ENCODE measurements at regions not wholly inside any gene's neighbourhood (a gene's known extent, or its start where the extent isn't known, plus 50 kb on each side); places are given as distances from the start of the nearest gene placed in this dataset.

DNA sequence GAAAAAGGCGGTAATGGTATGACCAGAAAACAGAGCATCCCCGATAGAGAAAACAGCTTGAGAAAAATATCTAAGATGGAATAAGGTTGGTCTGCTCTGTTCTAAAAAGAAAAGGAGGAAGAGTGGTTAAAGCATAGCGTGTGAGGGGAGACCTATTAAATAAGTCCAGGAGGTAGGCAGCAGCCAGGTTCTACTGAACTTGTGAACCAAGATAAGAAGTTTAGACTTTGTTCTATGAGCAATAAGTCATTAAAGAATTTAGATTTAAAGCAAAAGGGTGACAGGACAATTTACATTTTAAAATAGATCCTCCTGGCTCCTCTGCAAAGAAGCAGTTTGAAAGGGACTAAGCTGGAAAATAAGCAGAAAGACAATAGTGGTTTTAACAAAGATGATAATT, 81.3 kb upstream of the COX7C start:
- Histone ChIP-seq H3K27me3 (ENCODE audit: insufficient read depth, low read depth, low read length) (no peaks in the 10 kb centered on the region), H2AFZ (ENCODE audit: low read depth, low read length) (no peak overlapping the region), H3K36me3 (ENCODE audit: insufficient read depth, low read length) (no peaks in the 10 kb centered on the region), H3K9ac (ENCODE audit: low read length) (no peak overlapping the region), H3K4me3 (ENCODE audit: low read length) (no peak overlapping the region), H3F3A (ENCODE audit: insufficient read depth, low read length, poor library complexity, severe bottlenecking) (no peaks in the 10 kb centered on the region), H3K79me2 (replicated peaks; ENCODE audit: insufficient read depth, low read length) (no peaks in the 10 kb centered on the region), H3K4me2 (ENCODE audit: low read length) (no peak overlapping the region), H3K9me2 (ENCODE audit: insufficient read depth, low read length) (no peaks in the 10 kb centered on the region), H3K27ac (ENCODE audit: low read length) (no peak overlapping the region), H3K9me3 (ENCODE audit: low read length) (no peaks in the 10 kb centered on the region), H4K20me1 (ENCODE audit: insufficient read depth) (no peaks in the 10 kb centered on the region)
- no peak for TF ChIP-seq MXI1 (conservative IDR thresholded peaks at IDR 0.05; ENCODE audit: poor library complexity, severe bottlenecking)

DNA sequence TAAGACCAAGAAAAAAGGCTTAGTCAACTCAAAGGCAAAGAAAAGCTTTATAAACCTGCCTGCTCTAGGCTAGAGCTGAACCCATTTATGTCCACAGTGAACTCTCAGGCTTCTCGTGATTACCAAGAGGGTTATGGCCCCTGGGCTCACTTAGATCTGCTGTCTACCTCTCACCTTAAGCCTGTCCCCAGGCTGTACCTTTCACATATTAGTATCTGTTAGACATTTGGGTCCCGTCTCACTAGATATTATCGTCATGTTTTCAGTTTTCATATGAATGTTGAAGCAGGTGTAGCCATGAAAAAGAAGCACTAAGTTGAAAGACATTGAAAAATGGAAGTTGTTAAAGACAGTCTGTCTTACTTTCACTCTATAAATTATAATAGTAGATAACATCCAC, 75.2 kb upstream of the COX7C start:
- H3K9me3 ChIP-seq (ENCODE audit: low read length): no peaks in the 10 kb centered on the region
- no peaks in the 10 kb centered on the region for H3K79me2 ChIP-seq (replicated peaks; ENCODE audit: insufficient read depth, low read length)
- no peaks in the 10 kb centered on the region for H3K27me3 ChIP-seq (ENCODE audit: insufficient read depth, low read depth, low read length)
- H3K36me3 ChIP-seq (ENCODE audit: insufficient read depth, low read length): no peaks in the 10 kb centered on the region
- no peak overlapping the region for H3K9ac ChIP-seq (ENCODE audit: low read length)
- no peak overlapping the region for H2AFZ ChIP-seq (ENCODE audit: low read depth, low read length)
- H3K27ac ChIP-seq (ENCODE audit: low read length): no peak overlapping the region
- TF ChIP-seq MXI1 (conservative IDR thresholded peaks at IDR 0.05; ENCODE audit: poor library complexity, severe bottlenecking): no peak
- no peaks in the 10 kb centered on the region for H4K20me1 ChIP-seq (ENCODE audit: insufficient read depth)
- no peak overlapping the region for H3K4me3 ChIP-seq (ENCODE audit: low read length)
- no peaks in the 10 kb centered on the region for H3K9me2 ChIP-seq (ENCODE audit: insufficient read depth, low read length)
- H3F3A ChIP-seq (ENCODE audit: insufficient read depth, low read length, poor library complexity, severe bottlenecking): no peaks in the 10 kb centered on the region
- no peak overlapping the region for H3K4me2 ChIP-seq (ENCODE audit: low read length)

- Histone ChIP-seq H3K79me2 (replicated peaks; ENCODE audit: insufficient read depth, low read length) (no peaks in the 10 kb centered on the region), H3K4me3 (ENCODE audit: low read length) (no peak overlapping the region), H3F3A (ENCODE audit: insufficient read depth, low read length, poor library complexity, severe bottlenecking) (peaks cover 3% of the 10 kb centered on the region), H3K9me2 (ENCODE audit: insufficient read depth, low read length) (no peaks in the 10 kb centered on the region), H3K9ac (ENCODE audit: low read length) (no peak overlapping the region), H3K4me2 (ENCODE audit: low read length) (no peak overlapping the region), H3K27ac (ENCODE audit: low read length) (no peak overlapping the region), H4K20me1 (ENCODE audit: insufficient read depth) (no peaks in the 10 kb centered on the region), H3K27me3 (ENCODE audit: insufficient read depth, low read depth, low read length) (no peaks in the 10 kb centered on the region), H3K36me3 (ENCODE audit: insufficient read depth, low read length) (no peaks in the 10 kb centered on the region), H2AFZ (ENCODE audit: low read depth, low read length) (no peak overlapping the region), H3K9me3 (ENCODE audit: low read length) (no peaks in the 10 kb centered on the region)
- no peak for TF ChIP-seq CTCF (IDR thresholded peaks at IDR 0.05; ENCODE audit: poor library complexity, severe bottlenecking)
- TF ChIP-seq POLR2AphosphoS5 (IDR thresholded peaks at IDR 0.05): peak; percentile 63
- TF ChIP-seq REST (IDR thresholded peaks at IDR 0.05; ENCODE audit: borderline replicate concordance): no peak
- no peak for TF ChIP-seq TAF1 (IDR thresholded peaks at IDR 0.05; ENCODE audit: low read depth)
- TF ChIP-seq RAD21 (conservative IDR thresholded peaks at IDR 0.05): no peak
Observed at GRCh38 chr5:86546044-86546443, 71.7 kb upstream of the COX7C start.

Data from neural cell (in vitro differentiated cells).